ENCODE measurements at regions not wholly inside any gene's neighbourhood (a gene's known extent, or its start where the extent isn't known, plus 50 kb on each side); places are given as distances from the start of the nearest gene placed in this dataset.

DNA sequence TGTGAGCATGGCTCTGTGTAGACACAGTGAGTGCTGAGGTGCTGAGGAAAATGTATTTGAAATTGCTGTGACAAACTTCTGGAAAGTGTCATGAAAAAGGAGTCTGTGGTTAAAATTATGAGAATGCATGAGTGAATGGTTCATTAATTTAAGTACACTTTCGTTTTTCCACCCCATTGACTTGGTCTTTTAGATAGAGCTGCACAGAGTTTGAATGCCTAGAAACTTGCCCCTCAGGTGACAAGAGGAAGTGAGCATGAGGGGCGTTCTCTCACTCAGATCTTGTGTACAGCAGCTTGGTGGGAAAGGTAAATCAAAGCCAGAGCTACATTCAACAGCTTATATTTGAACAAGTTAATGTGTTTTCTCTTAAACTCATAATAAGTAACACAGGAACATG is 296.8 kb downstream of the WDR72 start:
- Histone ChIP-seq H3K36me3 (no peaks in the 10 kb centered on the region), H3K4me3 (no peak overlapping the region), H3K4me1 (replicated peaks) (no peaks in the 10 kb centered on the region), H3K9me3 (no peaks in the 10 kb centered on the region), H3K27ac (no peak overlapping the region), H3K27me3 (replicated peaks; ENCODE audit: insufficient read depth) (no peaks in the 10 kb centered on the region)
- no peak for TF ChIP-seq POLR2AphosphoS5 (IDR thresholded peaks at IDR 0.05)
- no peak for TF ChIP-seq POLR2A (IDR thresholded peaks at IDR 0.05)
- TF ChIP-seq, protein P1, sequence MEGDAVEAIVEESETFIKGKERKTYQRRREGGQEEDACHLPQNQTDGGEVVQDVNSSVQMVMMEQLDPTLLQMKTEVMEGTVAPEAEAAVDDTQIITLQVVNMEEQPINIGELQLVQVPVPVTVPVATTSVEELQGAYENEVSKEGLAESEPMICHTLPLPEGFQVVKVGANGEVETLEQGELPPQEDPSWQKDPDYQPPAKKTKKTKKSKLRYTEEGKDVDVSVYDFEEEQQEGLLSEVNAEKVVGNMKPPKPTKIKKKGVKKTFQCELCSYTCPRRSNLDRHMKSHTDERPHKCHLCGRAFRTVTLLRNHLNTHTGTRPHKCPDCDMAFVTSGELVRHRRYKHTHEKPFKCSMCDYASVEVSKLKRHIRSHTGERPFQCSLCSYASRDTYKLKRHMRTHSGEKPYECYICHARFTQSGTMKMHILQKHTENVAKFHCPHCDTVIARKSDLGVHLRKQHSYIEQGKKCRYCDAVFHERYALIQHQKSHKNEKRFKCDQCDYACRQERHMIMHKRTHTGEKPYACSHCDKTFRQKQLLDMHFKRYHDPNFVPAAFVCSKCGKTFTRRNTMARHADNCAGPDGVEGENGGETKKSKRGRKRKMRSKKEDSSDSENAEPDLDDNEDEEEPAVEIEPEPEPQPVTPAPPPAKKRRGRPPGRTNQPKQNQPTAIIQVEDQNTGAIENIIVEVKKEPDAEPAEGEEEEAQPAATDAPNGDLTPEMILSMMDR (IDR thresholded peaks at IDR 0.05): no peak
- intact Hi-C loops (cut with DNase I): no loop called here
- WGBS: 50% methylated on average over 2 of the region's 2 CpGs
- no peak for DNase-seq (ENCODE audit: low spot score)

DNA sequence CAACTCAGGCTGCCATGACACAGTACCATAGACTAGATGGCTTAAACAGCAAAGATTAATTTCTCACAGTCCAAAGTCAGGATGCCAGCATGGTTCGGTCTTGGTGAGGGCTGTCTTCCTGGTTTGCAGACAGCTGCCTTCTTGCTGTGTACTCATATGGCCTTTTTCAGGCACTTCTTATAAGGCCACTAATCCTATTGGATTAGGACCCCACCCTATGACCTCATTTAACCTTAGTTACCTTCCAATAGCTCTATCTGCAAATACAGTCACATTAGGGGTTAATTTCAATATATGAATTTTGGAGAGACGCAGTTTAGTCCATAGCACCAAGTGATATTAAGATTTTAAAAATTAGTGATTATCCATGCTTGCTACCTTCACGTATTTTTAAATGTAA is 297.8 kb downstream of the WDR72 start:
- TF ChIP-seq, protein P1 (IDR thresholded peaks at IDR 0.05): no peak
- TF ChIP-seq POLR2AphosphoS5 (IDR thresholded peaks at IDR 0.05): no peak
- TF ChIP-seq POLR2A (IDR thresholded peaks at IDR 0.05): no peak
- no peak overlapping the region for H3K4me3 ChIP-seq
- WGBS: 92% methylated on average over 3 of the region's 3 CpGs

GRCh38 chr15:53458736-53459135 is 300.7 kb downstream of the WDR72 start:
- Histone ChIP-seq H3K9me3 (no peaks in the 10 kb centered on the region), H3K27me3 (replicated peaks; ENCODE audit: insufficient read depth) (no peaks in the 10 kb centered on the region)
- DNase-seq (ENCODE audit: low spot score): no peak

More for the DNA sequence above, 297.8 kb downstream of the WDR72 start:
- H3K27me3 ChIP-seq (replicated peaks; ENCODE audit: insufficient read depth): no peaks in the 10 kb centered on the region
- intact Hi-C loops (cut with DNase I): no loop called here
- no peak overlapping the region for H3K27ac ChIP-seq
- H3K9me3 ChIP-seq: no peaks in the 10 kb centered on the region
- no peaks in the 10 kb centered on the region for H3K36me3 ChIP-seq
- DNase-seq (ENCODE audit: low spot score): no peak
- H3K4me1 ChIP-seq (replicated peaks): no peaks in the 10 kb centered on the region

DNA sequence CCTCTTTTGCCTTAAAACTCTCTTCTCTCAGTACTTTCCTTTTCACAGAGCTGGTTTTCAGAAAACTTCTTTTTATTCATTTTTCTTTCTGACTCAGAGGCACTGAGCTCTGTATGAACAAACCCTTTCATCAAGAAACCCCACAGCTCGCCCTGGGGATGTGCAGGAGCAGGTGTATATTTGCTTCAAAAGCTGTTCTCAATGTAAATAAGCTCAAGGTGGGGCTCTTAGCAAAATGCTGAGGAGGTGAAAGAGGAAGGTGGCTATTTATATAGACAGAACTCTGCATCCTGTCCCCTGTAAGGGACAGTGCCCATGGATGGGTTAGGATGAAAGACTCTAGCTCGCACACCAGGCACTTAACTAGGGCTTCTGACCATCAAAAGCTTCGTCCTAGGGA is 302.0 kb downstream of the WDR72 start:
- WGBS: 59% methylated on average over 3 of the region's 3 CpGs
- intact Hi-C loops (cut with DNase I): no loop called here
- Histone ChIP-seq H3K36me3 (no peaks in the 10 kb centered on the region), H3K4me3 (no peak overlapping the region), H3K27me3 (replicated peaks; ENCODE audit: insufficient read depth) (no peaks in the 10 kb centered on the region), H3K27ac (no peak overlapping the region), H3K4me1 (replicated peaks) (no peaks in the 10 kb centered on the region), H3K9me3 (no peaks in the 10 kb centered on the region)
- DNase-seq (ENCODE audit: low spot score): no peak
- no peak for TF ChIP-seq POLR2A (IDR thresholded peaks at IDR 0.05)
- TF ChIP-seq, protein P1 (IDR thresholded peaks at IDR 0.05): no peak
- TF ChIP-seq POLR2AphosphoS5 (IDR thresholded peaks at IDR 0.05): no peak

More at GRCh38 chr15:53458736-53459135, 300.7 kb downstream of the WDR72 start:
- H3K4me1 ChIP-seq (replicated peaks): no peaks in the 10 kb centered on the region
- H3K36me3 ChIP-seq: no peaks in the 10 kb centered on the region
- 66% methylated on average over 1 of the region's 1 CpG for WGBS
- H3K4me3 ChIP-seq: no peak overlapping the region
- intact Hi-C loops (cut with DNase I): no loop called here
- H3K27ac ChIP-seq: no peak overlapping the region
- TF ChIP-seq, protein P1 (IDR thresholded peaks at IDR 0.05): no peak
- TF ChIP-seq POLR2A (IDR thresholded peaks at IDR 0.05) (no peak), POLR2AphosphoS5 (IDR thresholded peaks at IDR 0.05) (no peak)

- no peak for TF ChIP-seq POLR2A (IDR thresholded peaks at IDR 0.05)
- TF ChIP-seq, protein P1 (IDR thresholded peaks at IDR 0.05): no peak
- no peak for TF ChIP-seq POLR2AphosphoS5 (IDR thresholded peaks at IDR 0.05)
- no peaks in the 10 kb centered on the region for H3K4me1 ChIP-seq (replicated peaks)
These were observed 304.4 kb downstream of the WDR72 start for GRCh38 chr15:53454843-53455721.

More at GRCh38 chr15:53454843-53455721, 304.4 kb downstream of the WDR72 start:
- intact Hi-C loops (cut with DNase I): no loop called here
- 30% methylated on average over 8 of the region's 8 CpGs for WGBS
- DNase-seq (ENCODE audit: low spot score): no peak
- no peak overlapping the region for H3K4me3 ChIP-seq
- no peaks in the 10 kb centered on the region for H3K27me3 ChIP-seq (replicated peaks; ENCODE audit: insufficient read depth)
- H3K36me3 ChIP-seq: no peaks in the 10 kb centered on the region
- H3K9me3 ChIP-seq: no peaks in the 10 kb centered on the region
- H3K27ac ChIP-seq: no peak overlapping the region
